DMS114 treated with DMSO at 0.1 percent for 48 hours (cell line): ENCODE measurements at regions not wholly inside any gene's neighbourhood (a gene's known extent, or its start where the extent isn't known, plus 50 kb on each side); places are given as distances from the start of the nearest gene placed in this dataset.
"Not testable (repeated sequence)": the region's sequence is repeated elsewhere in the genome, so short reads cannot be mapped to it uniquely, and the experiment has no call there.

Source experiments
- DNase-seq: peaks from one replicate; lab custom pipeline; 2025; ENCODE audit not compliant: unreplicated experiment; lab: John Stamatoyannopoulos, UW

- DNase-seq, result not testable (repeated sequence)
Measured at GRCh38 chr16:29260683-29261426, 145.7 kb downstream of the NPIPB11 start.

GRCh38 chr16:29259635-29260457 lies 146.7 kb downstream of the NPIPB11 start:
- DNase-seq, result not testable (repeated sequence)

DNA sequence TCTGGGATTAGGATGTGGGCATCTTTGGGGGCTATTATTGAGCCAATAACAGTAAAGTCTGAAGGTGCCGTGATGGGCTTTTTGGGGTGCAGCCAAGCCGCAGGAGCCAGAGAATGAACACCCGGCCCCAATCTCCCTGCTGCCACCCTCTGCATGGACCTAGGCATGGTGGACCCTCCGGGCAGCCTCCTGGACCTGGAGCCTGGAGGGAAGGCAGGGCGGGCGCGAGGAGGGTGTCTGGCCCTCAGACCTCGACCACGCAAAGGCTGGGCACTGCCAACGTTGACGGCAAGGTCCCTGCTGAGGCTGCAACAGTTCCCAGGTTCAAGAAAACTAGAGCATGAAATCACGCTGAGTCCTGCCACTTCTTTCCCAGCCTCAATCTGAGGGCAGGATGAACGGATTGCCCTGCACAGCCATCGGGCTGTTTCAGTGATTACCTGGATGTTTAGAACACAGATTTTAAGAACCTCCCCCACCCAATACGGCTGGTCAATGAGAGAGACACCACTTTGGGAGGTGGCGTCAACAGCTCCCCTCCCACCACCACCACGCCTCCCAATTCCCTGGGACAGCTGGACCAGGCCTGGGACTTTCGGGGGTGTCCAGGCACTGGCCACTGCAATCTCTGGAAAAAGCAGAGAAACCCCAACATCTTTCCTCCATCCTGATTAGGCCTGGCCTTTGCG lies 147.4 kb downstream of the NPIPB11 start:
- DNase-seq, result not testable (repeated sequence)

- not testable (repeated sequence) for DNase-seq
Measured at GRCh38 chr16:29257419-29258336, 148.8 kb downstream of the NPIPB11 start.

DNA sequence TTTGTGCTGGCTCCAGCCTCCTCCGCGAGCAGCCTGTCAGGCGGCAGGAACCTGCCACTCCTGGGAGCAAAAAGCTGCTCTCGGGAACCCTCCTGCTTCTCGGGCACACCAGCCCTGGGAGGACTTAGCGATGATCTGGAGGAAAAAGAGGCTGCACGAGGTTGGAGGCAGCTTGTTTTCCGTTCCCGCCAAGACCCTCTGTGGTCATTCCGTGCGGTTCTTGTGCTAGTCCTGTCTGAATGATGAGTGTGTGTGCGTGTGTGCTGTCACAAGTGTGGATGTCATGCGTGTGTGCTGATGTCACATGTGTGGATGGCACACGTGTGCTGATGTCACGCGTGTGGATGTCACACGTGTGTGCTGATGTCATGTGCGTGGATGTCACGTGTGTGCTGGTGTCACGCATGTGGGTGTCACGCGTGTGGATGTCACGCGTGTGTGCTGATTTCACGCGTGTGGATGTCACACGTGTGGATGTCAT lies 150.0 kb downstream of the NPIPB11 start:
- DNase-seq, result no peak

GRCh38 chr16:29255957-29256356 lies 150.6 kb downstream of the NPIPB11 start:
- DNase-seq, result not testable (repeated sequence)

DNA sequence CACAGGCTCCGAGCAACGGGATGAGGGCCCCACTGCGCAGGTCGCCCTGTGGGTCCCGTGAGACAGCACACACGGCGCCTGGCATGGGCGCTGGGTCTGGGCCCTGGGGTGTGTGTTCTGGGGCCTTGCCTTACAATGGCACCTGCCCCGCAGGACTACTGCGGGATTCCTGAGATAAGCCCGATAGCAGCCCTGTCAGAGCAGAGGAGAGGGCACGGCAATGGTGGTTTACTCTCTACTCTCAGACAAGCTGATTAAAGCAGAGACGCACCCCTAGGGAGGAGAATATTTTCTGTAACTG lies 151.1 kb downstream of the NPIPB11 start:
- not testable (repeated sequence) for DNase-seq

GRCh38 chr16:29254676-29255495 lies 151.6 kb downstream of the NPIPB11 start:
- DNase-seq, result no peak

DNA sequence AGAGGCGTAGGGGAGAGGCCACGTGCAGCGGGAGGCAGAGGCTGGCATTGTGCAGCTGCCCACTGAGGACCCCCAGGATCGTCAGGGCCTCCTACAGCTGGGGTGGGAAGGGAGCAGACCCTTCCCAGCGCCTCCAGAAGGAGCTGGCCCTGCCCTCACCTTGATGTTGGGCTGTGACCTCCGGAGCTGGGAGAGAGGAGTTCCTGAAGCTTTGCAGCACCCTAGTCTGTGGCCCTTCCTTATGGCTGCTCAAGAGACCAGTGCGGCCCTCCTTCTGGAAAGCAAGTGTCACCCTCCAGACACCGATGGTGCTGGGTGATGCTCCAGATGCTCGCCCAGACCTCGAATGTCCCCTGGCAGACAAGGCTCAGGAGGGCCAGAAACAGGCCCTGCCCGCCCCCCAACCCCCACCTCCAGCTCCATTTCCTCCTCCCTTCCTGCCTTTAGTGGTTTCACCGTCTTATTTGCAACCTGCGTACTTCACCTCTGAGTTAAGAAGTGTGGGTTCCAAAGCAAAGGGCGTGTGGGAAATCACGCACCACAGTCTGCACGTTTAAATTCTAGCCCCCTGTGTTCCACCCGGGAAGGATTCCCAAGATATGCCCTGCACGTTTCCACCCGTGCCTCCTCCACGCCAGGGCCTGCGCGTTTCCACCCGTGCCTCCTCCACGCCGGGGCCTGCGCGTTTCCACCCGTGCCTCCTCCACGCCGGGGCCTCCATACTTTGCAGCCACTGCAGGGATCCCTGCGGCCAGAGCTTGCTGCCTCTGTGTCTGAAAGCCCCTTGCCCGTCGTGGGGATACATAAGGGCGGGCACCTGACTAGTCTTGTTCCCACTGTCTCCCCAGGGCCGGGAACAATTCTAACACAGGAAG lies 152.6 kb downstream of the NPIPB11 start:
- not testable (repeated sequence) for DNase-seq

DNA sequence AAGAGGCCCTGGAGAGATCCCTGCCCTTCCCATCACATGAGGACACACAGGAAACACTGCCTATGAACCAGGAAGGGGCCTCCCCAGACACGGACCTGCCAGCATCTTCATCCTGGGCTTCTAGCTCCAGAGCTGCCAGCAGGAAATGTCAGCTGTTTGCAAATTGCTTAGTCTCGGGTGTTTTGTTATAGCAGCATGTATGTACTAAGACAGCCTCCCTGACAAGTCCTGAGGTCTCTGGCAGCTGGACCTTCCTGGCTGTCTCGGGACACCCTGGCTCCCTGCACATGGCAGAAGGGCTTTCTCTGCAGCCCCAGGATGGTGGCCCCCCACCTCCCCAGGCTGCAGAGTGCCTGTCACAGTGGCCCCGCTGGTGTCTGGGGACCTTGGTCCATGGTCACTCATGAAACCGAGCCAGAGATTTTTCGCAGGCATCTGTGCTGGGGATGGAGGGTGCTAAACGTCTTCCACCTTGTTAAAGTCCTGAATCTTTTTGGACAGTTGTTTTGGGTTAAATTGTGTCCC lies 153.4 kb downstream of the NPIPB11 start:
- not testable (repeated sequence) for DNase-seq

DNA sequence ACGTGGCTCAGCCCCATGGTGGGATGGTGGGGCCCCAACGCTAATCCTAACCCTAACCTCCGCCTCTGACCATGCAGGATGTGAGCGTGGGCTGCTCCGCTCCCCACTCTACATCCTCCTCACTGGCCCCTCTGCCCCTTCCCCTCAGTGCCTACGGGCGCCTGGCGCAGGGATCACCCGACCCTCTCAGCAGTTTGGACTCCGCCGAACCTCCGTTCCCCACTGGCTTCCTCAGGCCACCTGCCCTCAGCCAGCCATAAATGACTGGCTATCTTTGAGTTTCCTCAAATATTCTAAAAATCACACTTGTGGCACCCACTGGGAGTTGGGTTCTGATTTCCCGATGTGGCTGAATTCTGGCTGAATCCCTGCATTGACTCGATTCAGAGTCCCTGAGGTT lies 154.2 kb downstream of the NPIPB11 start:
- not testable (repeated sequence) for DNase-seq

GRCh38 chr16:29251571-29252011 lies 154.9 kb downstream of the NPIPB11 start:
- DNase-seq, result not testable (repeated sequence)

DNA sequence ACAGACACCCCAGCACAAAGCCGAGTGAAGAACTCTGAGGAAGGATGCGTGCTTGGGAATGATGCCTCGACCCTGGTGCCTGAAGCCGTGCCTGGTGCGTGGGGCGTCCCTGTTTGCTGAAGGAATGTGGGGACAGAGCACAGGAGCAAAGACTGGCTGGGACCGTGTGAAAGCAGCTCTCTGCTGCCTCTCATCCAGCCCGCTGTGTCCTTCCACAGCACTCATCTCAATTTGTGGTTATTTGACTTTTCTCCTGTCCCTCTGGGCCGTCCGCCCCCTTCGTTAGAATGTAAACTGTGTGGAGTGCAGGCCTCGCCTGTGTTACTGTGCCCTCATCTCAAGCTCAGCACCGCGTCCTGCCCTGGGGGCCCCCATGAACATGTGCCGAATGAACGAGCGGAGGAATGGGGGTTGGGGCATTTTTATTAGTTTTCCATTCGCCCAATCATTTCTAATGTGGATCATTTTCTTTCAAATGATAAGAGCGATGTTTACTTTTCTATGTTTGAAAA lies 155.5 kb downstream of the NPIPB11 start:
- not testable (repeated sequence) for DNase-seq

- DNase-seq, result not testable (repeated sequence)
Measured at GRCh38 chr16:29250469-29250868, 156.0 kb downstream of the NPIPB11 start.

- DNase-seq, result not testable (repeated sequence)
Measured at GRCh38 chr16:29248940-29249318, 157.6 kb downstream of the NPIPB11 start.

DNA sequence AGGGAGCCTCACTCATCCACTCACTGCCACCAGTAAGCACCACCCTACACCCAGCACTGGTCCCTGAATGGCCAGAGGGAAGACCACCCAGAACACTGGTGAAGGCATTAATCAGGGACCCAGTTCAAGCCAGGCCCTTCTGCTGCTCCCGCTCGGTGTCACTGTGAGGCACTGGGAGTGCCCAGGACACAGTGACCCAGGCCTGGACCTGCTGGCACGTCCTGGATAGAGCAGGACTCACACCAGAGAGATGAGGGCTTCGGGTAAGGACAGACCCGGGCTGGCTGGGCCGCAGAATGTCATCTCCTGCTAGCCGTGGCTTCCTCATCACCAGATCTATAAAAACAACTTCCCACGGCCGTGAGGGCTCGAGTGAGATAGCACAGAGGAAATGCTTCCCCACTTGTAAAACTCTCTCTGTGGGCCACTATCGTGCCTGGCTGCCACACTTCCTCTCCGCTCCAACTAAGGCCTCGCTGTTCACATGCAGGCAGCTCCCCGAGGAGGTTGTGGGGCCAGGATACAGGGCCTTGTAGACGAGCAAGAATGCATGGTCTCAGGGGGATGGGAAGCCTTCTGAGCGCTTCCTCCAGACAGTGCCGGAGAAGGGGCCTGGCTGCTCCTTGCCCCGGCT lies 158.1 kb downstream of the NPIPB11 start:
- DNase-seq, result not testable (repeated sequence)

DNA sequence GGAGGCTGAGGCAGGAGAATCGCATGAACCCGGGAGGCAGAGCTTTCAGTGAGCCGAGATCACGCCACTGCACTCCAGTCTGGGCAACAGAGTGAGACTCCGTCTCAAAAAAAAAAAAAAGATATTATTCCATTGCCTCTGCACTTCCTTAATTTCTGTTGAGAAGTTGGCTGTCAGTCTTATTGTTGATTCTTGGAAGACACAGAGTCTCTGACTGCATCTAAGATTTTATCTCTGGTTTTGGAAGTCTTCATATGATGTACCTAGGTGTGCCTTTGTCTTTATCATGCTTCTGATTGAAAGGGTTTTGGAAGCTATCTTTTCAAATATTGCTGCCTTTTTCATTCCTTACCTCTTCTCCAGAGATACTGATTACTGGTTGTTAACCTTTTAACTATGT lies 160.4 kb downstream of the NPIPB11 start:
- not testable (repeated sequence) for DNase-seq

GRCh38 chr16:29237971-29238370 lies 168.5 kb downstream of the NPIPB11 start:
- no peak for DNase-seq
